GM21381 (cell line): ENCODE measurements at regions not wholly inside any gene's neighbourhood (a gene's known extent, or its start where the extent isn't known, plus 50 kb on each side); places are given as distances from the start of the nearest gene placed in this dataset.
"Not testable (repeated sequence)": the region's sequence is repeated elsewhere in the genome, so short reads cannot be mapped to it uniquely, and the experiment has no call there.

Source experiments
- ATAC-seq: cut with Tn5 transposase; IDR thresholded peaks from one replicate; pipeline ENCODE4 v1.9.1; 2021; ENCODE audit warnings: mild to moderate bottlenecking, moderate library complexity; ENCODE audit not compliant: unreplicated experiment

GRCh38 chr6:102848210-102848609 is 1454.7 kb downstream of the GRIK2 start:
- ATAC-seq, result no peak

- ATAC-seq, result no peak
Observed at GRCh38 chr6:102841060-102841459, 1447.6 kb downstream of the GRIK2 start.

DNA sequence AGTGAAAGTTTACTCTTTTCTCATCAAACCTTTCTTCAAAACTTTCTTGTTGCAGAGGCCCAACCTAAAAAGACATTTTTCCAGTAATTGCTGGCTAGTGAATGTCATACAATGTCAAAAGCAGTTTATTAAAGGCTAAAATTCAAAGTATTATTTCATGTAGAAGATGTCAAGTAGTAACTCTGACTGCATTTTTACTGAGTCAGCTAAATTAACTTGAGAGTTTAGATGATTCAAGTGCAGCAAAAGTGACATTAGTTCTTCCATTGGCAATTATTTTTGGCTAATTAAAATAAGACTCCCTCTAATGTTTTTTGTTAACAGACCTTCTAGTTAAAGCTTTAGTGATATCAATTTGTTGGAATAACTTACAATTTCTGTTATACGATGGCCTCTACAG is 1438.5 kb downstream of the GRIK2 start:
- ATAC-seq, result no peak

DNA sequence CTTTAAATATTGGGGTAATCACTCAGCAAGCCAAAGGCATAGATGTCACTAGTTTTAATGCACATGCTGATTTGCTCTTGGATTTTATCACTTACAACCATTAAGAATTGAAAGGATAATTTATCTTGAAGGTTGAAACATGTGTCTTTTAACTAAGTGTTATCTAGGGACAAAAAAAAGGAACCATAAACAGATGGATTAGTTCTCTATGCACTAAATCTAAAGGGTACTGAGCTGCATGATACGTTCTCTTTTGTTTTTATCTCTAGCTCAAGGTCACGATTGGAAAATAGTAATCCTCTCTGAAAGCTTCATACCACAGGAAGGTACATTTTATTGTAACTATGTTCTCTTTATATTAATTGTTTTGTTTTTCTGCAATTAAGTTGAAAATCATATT is 1426.6 kb downstream of the GRIK2 start:
- ATAC-seq, result no peak

- no peak for ATAC-seq
Observed at GRCh38 chr6:102815207-102815606, 1421.7 kb downstream of the GRIK2 start.

DNA sequence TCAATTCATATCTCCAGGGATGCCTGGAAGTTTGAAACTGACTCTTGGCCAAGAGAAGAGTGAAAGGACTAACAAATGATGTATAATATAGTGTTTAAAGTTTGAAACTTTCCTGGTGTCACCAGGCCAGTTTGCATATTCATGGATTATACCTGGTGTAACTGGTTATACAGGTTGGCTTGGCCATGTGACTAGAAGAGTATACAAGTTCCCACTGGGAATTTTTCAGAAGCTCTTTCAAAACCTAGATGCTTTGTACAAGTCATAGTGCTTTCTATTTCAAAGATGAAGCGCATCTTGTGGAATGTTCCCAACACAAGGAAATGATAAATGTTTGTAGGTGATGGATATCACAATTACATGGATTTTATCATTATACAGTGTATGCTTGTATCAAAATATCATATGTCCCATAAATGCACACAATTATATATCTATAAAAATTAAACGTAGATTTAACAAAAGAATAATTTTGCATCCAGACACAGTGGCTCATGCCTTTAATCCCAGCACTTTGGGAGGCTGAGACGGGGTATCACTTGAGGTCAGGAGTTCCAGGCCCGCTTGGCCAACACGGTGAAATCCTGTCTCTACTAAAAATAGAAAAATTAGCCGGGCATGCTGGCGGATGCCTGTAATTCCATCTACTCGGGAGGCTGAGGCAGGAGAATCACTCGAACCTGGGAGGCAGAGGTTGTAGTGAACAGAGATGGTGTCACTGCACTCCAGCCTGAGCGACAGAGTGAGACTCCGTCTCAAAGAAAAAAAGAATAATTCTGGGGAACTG is 1420.2 kb downstream of the GRIK2 start:
- ATAC-seq, result no peak

DNA sequence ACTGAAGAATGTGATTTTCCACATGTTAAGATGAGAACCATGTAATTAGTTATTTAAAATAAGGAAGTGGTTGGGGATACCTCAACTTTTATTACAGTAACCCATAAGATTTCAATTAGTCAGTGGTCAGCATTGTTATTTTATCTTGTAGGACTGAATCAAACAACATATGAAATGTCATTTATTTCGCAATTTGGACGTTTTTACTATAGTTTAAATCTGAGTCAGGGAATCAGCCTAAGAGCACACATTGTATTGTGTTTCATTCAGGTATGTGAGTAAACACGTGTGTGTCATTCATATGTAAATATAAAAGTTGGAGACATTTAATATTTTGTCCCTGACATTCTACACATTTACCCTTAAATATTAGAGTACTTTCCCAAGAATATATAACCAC is 1418.7 kb downstream of the GRIK2 start:
- ATAC-seq, result no peak

- ATAC-seq, result not testable (repeated sequence)
Observed at GRCh38 chr6:102808944-102809505, 1415.5 kb downstream of the GRIK2 start.

- ATAC-seq, result no peak
Observed at GRCh38 chr6:102799051-102799450, 1405.5 kb downstream of the GRIK2 start.

DNA sequence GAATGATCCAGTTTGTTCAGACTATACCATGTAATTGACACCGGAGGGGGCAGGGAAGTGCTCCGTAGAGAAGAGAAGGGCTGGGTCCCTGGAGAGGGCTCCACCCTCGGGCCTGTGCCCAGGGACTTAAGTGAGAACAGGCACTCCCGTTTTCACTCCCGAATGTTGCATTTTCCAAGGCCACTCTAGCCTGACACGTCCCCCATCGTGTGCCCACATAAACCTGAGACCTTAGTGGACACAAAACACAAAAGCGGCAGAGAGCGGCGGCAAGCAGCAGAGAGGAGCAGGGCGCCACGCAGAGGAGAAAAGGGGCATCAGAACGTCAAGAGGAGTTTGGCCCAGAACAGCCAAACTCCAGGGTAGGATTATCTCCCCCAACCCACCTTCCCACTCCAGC is 1405.1 kb downstream of the GRIK2 start:
- ATAC-seq, result no peak

- ATAC-seq, result no peak
Observed at GRCh38 chr6:102793752-102794151, 1400.2 kb downstream of the GRIK2 start.

GRCh38 chr6:102774326-102774725 is 1380.8 kb downstream of the GRIK2 start:
- ATAC-seq, result no peak

GRCh38 chr6:102773636-102774035 is 1380.1 kb downstream of the GRIK2 start:
- no peak for ATAC-seq

DNA sequence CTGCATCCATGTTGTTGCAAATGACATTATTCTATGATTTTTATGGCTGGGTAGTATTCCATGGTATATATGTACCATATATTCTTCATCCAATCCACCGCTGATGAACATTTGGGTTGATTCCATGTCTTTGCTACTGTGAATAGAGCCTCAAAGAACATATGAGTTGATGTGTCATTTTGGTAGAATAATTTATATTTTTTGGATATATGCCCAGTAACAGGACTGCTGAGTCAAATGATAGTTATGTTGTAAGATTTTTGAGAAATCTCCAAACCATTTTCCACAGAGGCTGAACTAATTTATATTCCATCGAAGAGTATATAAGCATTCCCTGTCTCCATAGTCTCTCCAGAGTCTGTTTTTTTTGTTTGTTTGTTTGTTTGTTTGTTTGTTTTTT is 1373.5 kb downstream of the GRIK2 start:
- no peak for ATAC-seq

GRCh38 chr6:102764317-102764716 is 1370.8 kb downstream of the GRIK2 start:
- no peak for ATAC-seq

DNA sequence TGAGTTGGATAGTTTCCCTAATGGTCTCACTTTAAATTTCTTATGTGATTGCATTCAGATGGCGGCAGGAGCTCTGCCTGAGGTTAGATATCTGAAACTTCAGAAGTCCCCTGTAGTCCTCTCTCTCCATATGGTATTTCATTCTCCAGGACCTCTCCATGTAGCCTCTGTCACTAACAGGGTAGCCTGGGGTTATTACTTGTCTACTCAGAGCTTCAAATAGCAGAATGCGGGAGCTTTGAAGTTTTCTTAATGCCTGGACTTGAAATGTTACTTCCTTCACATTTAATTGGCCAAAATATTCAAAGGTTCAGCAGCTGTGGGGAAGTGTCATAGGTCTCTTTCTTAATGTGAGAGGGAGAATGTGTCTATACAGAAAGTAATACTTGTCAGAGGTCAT is 1370.4 kb downstream of the GRIK2 start:
- no peak for ATAC-seq

DNA sequence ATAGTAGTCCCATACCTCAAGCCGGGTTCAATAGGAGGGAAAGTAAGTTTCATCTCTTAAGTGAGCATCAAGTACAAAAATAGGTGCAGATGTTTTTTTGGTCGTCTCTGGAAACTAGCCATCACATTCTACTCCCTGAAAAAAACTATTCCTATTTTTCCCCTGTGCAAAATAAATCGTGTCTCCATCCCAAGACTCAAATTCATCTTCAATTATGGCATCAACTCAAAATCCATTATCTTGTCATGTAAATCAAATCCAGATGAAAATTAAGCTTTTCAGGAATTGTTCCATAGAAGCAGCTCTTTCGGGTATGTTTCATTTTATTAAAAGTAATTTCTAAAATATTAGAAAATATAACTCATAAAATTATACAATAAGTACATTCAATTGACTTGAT is 1368.4 kb downstream of the GRIK2 start:
- ATAC-seq, result no peak

- no peak for ATAC-seq
Observed at GRCh38 chr6:102759415-102759814, 1365.9 kb downstream of the GRIK2 start.

DNA sequence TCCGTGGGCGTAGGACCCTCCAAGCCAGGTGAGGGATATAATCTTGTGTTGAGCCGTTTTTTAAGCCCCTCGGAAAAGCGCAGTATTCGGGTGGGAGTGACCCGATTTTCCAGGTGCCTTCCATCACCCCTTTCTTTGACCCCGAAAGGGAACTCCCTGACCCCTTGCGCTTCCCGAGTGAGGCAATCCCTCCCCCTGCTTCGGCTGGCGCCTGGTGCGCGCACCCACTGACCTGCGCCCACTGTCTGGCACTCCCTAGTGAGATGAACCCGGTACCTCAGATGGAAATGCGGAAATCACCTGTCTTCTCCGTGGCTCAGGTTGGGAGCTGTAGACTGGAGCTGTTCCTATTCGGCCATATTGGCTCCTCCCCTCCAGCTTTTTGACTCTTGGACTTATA is 1365.0 kb downstream of the GRIK2 start:
- ATAC-seq, result not testable (repeated sequence)

GRCh38 chr6:102749210-102749971 is 1355.9 kb downstream of the GRIK2 start:
- no peak for ATAC-seq

DNA sequence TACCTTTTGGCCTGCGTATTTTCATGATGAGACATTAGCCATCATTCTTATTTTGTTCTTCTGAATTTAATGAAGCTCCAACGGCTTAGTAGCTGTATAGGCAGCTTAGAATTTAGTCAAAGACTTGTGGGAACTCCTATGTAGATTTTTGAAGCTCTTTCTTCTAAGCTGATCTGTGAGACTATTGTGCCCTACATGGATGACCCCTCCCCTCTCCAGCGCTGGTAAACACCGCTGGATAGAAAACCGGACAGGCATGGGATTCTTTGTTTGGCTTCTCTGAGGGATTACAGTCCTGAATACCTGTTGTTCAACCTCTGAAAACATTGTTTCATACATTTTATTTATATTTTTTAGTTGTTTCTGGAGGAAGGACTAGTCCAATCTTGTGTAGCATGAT is 1353.4 kb downstream of the GRIK2 start:
- ATAC-seq, result no peak

GRCh38 chr6:102742754-102743356 is 1349.3 kb downstream of the GRIK2 start:
- no peak for ATAC-seq
